ENCODE measurements at regions not wholly inside any gene's neighbourhood (a gene's known extent, or its start where the extent isn't known, plus 50 kb on each side); places are given as distances from the start of the nearest gene placed in this dataset.
A peak's percentile ranks its signal among the peaks of the same experiment; 100 is the strongest.

GRCh38 chr18:38966841-38967240, 1401.2 kb upstream of the CELF4 start:
- no peak for DNase-seq

GRCh38 chr18:38963943-38964660, 1398.5 kb upstream of the CELF4 start:
- DNase-seq, result no peak

GRCh38 chr18:38961880-38962279, 1396.3 kb upstream of the CELF4 start:
- no peak for DNase-seq

GRCh38 chr18:38957736-38958135, 1392.1 kb upstream of the CELF4 start:
- DNase-seq, result no peak

GRCh38 chr18:38956068-38956467, 1390.5 kb upstream of the CELF4 start:
- no peak for DNase-seq

GRCh38 chr18:38951633-38952032, 1386.0 kb upstream of the CELF4 start:
- DNase-seq, result no peak

- DNase-seq, result no peak
Measured at GRCh38 chr18:38948436-38948835, 1382.8 kb upstream of the CELF4 start.

GRCh38 chr18:38944446-38945024, 1378.9 kb upstream of the CELF4 start:
- DNase-seq, result no peak

- no peak for DNase-seq
Measured at GRCh38 chr18:38941711-38942561, 1376.3 kb upstream of the CELF4 start.

- peak; percentile 3 for DNase-seq
Measured at GRCh38 chr18:38940863-38941531, 1375.4 kb upstream of the CELF4 start.

GRCh38 chr18:38940475-38940862, 1374.9 kb upstream of the CELF4 start:
- no peak for DNase-seq

- DNase-seq, result no peak
Measured at GRCh38 chr18:38933910-38934510, 1368.4 kb upstream of the CELF4 start.

GRCh38 chr18:38933322-38933721, 1367.7 kb upstream of the CELF4 start:
- no peak for DNase-seq

- no peak for DNase-seq
Measured at GRCh38 chr18:38932752-38933151, 1367.2 kb upstream of the CELF4 start.

- DNase-seq, result no peak
Measured at GRCh38 chr18:38931754-38932050, 1366.1 kb upstream of the CELF4 start.

- DNase-seq, result no peak
Measured at GRCh38 chr18:38930881-38931753, 1365.5 kb upstream of the CELF4 start.

- DNase-seq, result no peak
Measured at GRCh38 chr18:38923540-38923939, 1357.9 kb upstream of the CELF4 start.

- DNase-seq, result peak; percentile 61
Measured at GRCh38 chr18:38923126-38923525, 1357.5 kb upstream of the CELF4 start.

- no peak for DNase-seq
Measured at GRCh38 chr18:38909972-38910371, 1344.4 kb upstream of the CELF4 start.

- DNase-seq, result no peak
Measured at GRCh38 chr18:38902796-38903195, 1337.2 kb upstream of the CELF4 start.

GRCh38 chr18:38900445-38900844, 1334.8 kb upstream of the CELF4 start:
- DNase-seq, result no peak

GRCh38 chr18:38900031-38900430, 1334.4 kb upstream of the CELF4 start:
- DNase-seq, result no peak
